Liver (tissue), 8 donors: ENCODE measurements at regions not wholly inside any gene's neighbourhood (a gene's known extent, or its start where the extent isn't known, plus 50 kb on each side); places are given as distances from the start of the nearest gene placed in this dataset.

Source experiments
- DNase-seq: peaks from one replicate; pipeline ENCODE4 v3.0.0-alpha.2; 2017; ENCODE audit warnings: low spot score
- H3K27ac ChIP-seq, 2 donors: one replicate each; pipeline ENCODE4 v1.7.0; 2013; ENCODE audit warnings: inconsistent platforms in 2 of 2, low read length in 2 of 2, control low read depth in 1 of 2, low read depth in 1 of 2, mild to moderate bottlenecking in 1 of 2
- H3K27me3 ChIP-seq, 4 donors: one replicate each; pipeline versions ENCODE4 v1.6.1 to v1.7.0; 2013; ENCODE audit warnings: low read length in 3 of 4, inconsistent platforms in 1 of 4, mild to moderate bottlenecking in 1 of 4, moderate library complexity in 1 of 4; ENCODE audit not compliant: control insufficient read depth in 4 of 4, insufficient read depth in 4 of 4
- H3K36me3 ChIP-seq, 4 donors: one replicate each; pipeline versions ENCODE4 v1.6.1 to v1.7.0; 2013; ENCODE audit warnings: low read length in 3 of 4, mild to moderate bottlenecking in 3 of 4, low read depth in 1 of 4, moderate library complexity in 1 of 4; ENCODE audit not compliant: control insufficient read depth in 4 of 4, insufficient read depth in 3 of 4
- H3K4me1 ChIP-seq, 4 donors: one replicate each; pipeline versions ENCODE4 v1.6.1 to v1.7.0; 2013; ENCODE audit warnings: low read length in 3 of 4, mild to moderate bottlenecking in 3 of 4, moderate library complexity in 1 of 4; ENCODE audit not compliant: control insufficient read depth in 4 of 4, insufficient read depth in 4 of 4
- H3K4me3 ChIP-seq, 3 donors: one replicate each; pipeline versions ENCODE4 v1.6.1 to v1.7.0; 2013; ENCODE audit warnings: low read length in 3 of 3, control low read depth in 1 of 3, low read depth in 1 of 3, mild to moderate bottlenecking in 1 of 3
- H3K9ac ChIP-seq, 2 donors: one replicate each; pipeline ENCODE4 v1.7.0; 2013; ENCODE audit warnings: low read length in 2 of 2, mild to moderate bottlenecking in 2 of 2, moderate library complexity in 2 of 2, control low read depth in 1 of 2, low read depth in 1 of 2
- H3K9me3 ChIP-seq, 4 donors: one replicate each; pipeline versions ENCODE4 v1.6.1 to v1.7.0; 2013; ENCODE audit warnings: low read length in 3 of 4; ENCODE audit not compliant: control insufficient read depth in 4 of 4
- EGR1 ChIP-seq, 2 donors: IDR thresholded peaks; 2 replicates each; pipeline ENCODE4 v1.6.1; 2016 to 2018; ENCODE audit warnings: antibody characterized with exemption in 2 of 2, low read depth in 2 of 2
- FOXA1 ChIP-seq: IDR thresholded peaks from 2 replicates; pipeline ENCODE4 v1.6.1; 2016; ENCODE audit warnings: antibody characterized with exemption
- FOXA2 ChIP-seq: IDR thresholded peaks from 2 replicates; pipeline ENCODE4 v1.6.1; 2016; ENCODE audit warnings: antibody characterized with exemption
- GABPA ChIP-seq, 2 donors: IDR thresholded peaks in 1 of 2; conservative IDR thresholded peaks in 1 of 2; 2 replicates each; pipeline ENCODE4 v1.6.1; 2016; ENCODE audit warnings: antibody characterized with exemption in 2 of 2, mild to moderate bottlenecking in 1 of 2, moderate library complexity in 1 of 2
- HNF4A ChIP-seq, 2 donors: conservative IDR thresholded peaks; 2 replicates each; pipeline ENCODE4 v1.6.1; 2016; ENCODE audit warnings: antibody characterized with exemption in 2 of 2, mild to moderate bottlenecking in 2 of 2
- HNF4G ChIP-seq: IDR thresholded peaks from 2 replicates; pipeline ENCODE4 v1.6.1; 2016; ENCODE audit warnings: antibody characterized with exemption
- JUND ChIP-seq, 2 donors: IDR thresholded peaks; 2 replicates each; pipeline ENCODE4 v1.6.1; 2016; ENCODE audit warnings: antibody characterized with exemption in 2 of 2
- MAX ChIP-seq: IDR thresholded peaks from 2 replicates; pipeline ENCODE4 v1.6.1; 2016; ENCODE audit warnings: antibody characterized with exemption
- NR2F2 ChIP-seq: IDR thresholded peaks from 2 replicates; pipeline ENCODE4 v1.6.1; 2016; ENCODE audit warnings: antibody characterized with exemption
- RAD21 ChIP-seq, 2 donors: IDR thresholded peaks; 2 replicates each; pipeline ENCODE4 v1.6.1; 2016; ENCODE audit warnings: antibody characterized with exemption in 2 of 2, mild to moderate bottlenecking in 2 of 2
- RXRA ChIP-seq, 2 donors: IDR thresholded peaks; 2 replicates each; pipeline ENCODE4 v1.6.1; 2017 to 2018; ENCODE audit warnings: antibody characterized with exemption in 2 of 2, mild to moderate bottlenecking in 1 of 2
- SP1 ChIP-seq: IDR thresholded peaks from 2 replicates; pipeline ENCODE4 v1.6.1; 2018; ENCODE audit warnings: antibody characterized with exemption, mild to moderate bottlenecking
- TAF1 ChIP-seq: conservative IDR thresholded peaks from 2 replicates; pipeline ENCODE4 v1.6.1; 2016; ENCODE audit warnings: antibody characterized with exemption, mild to moderate bottlenecking
- YY1 ChIP-seq: IDR thresholded peaks from 2 replicates; pipeline ENCODE4 v1.6.1; 2016; ENCODE audit warnings: antibody characterized with exemption, mild to moderate bottlenecking
- ZBTB33 ChIP-seq: IDR thresholded peaks from 2 replicates; pipeline ENCODE4 v1.6.1; 2016; ENCODE audit warnings: antibody characterized with exemption
- WGBS: extraction: QIAGEN DNeasy Blood & Tissue Kit; methylation state at CpG from one replicate; pipeline ENCODE4 v1.1.7; 2013; 5-methylcytosine and 5-hydroxymethylcytosine counted together
- TF ChIP-seq, protein P1 (sequence below): IDR thresholded peaks from 2 replicates; pipeline ENCODE4 v1.6.1; 2016; ENCODE audit warnings: antibody characterized with exemption
- TF ChIP-seq, protein P2 (sequence below): fragments of 150-350 bp; IDR thresholded peaks from 2 replicates; pipeline ENCODE4 v1.5.1; 2017; ENCODE audit warnings: improper control_type of control experiment, low read depth, low read length; ENCODE audit not compliant: missing input control
- TF ChIP-seq, protein P3 (sequence below): IDR thresholded peaks from 2 replicates; pipeline ENCODE4 v1.6.1; 2016; ENCODE audit warnings: antibody characterized with exemption, mild to moderate bottlenecking
- donor health status: healthy.
- donor health status: healthy.
- donor health status: healthy.
- donor health status: healthy.
- donor health status: healthy.

- no peak overlapping the region for H3K27ac ChIP-seq
- no peak for DNase-seq
- TF ChIP-seq MAX = no peak
- TF ChIP-seq RAD21 (IDR thresholded peaks at IDR 0.05) = no peak
- no peak for TF ChIP-seq TAF1
- TF ChIP-seq EGR1 (IDR thresholded peaks at IDR 0.05; ENCODE audit: low read depth in 2 of 2) = no peak
- TF ChIP-seq, protein P1, sequence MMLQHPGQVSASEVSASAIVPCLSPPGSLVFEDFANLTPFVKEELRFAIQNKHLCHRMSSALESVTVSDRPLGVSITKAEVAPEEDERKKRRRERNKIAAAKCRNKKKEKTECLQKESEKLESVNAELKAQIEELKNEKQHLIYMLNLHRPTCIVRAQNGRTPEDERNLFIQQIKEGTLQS = no peak
- TF ChIP-seq HNF4G = no peak
- TF ChIP-seq, protein P2, sequence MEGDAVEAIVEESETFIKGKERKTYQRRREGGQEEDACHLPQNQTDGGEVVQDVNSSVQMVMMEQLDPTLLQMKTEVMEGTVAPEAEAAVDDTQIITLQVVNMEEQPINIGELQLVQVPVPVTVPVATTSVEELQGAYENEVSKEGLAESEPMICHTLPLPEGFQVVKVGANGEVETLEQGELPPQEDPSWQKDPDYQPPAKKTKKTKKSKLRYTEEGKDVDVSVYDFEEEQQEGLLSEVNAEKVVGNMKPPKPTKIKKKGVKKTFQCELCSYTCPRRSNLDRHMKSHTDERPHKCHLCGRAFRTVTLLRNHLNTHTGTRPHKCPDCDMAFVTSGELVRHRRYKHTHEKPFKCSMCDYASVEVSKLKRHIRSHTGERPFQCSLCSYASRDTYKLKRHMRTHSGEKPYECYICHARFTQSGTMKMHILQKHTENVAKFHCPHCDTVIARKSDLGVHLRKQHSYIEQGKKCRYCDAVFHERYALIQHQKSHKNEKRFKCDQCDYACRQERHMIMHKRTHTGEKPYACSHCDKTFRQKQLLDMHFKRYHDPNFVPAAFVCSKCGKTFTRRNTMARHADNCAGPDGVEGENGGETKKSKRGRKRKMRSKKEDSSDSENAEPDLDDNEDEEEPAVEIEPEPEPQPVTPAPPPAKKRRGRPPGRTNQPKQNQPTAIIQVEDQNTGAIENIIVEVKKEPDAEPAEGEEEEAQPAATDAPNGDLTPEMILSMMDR = no peak
- TF ChIP-seq, protein P3, sequence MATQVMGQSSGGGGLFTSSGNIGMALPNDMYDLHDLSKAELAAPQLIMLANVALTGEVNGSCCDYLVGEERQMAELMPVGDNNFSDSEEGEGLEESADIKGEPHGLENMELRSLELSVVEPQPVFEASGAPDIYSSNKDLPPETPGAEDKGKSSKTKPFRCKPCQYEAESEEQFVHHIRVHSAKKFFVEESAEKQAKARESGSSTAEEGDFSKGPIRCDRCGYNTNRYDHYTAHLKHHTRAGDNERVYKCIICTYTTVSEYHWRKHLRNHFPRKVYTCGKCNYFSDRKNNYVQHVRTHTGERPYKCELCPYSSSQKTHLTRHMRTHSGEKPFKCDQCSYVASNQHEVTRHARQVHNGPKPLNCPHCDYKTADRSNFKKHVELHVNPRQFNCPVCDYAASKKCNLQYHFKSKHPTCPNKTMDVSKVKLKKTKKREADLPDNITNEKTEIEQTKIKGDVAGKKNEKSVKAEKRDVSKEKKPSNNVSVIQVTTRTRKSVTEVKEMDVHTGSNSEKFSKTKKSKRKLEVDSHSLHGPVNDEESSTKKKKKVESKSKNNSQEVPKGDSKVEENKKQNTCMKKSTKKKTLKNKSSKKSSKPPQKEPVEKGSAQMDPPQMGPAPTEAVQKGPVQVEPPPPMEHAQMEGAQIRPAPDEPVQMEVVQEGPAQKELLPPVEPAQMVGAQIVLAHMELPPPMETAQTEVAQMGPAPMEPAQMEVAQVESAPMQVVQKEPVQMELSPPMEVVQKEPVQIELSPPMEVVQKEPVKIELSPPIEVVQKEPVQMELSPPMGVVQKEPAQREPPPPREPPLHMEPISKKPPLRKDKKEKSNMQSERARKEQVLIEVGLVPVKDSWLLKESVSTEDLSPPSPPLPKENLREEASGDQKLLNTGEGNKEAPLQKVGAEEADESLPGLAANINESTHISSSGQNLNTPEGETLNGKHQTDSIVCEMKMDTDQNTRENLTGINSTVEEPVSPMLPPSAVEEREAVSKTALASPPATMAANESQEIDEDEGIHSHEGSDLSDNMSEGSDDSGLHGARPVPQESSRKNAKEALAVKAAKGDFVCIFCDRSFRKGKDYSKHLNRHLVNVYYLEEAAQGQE = no peak
- no peak for TF ChIP-seq FOXA1
- TF ChIP-seq SP1 = no peak
- no peak for TF ChIP-seq JUND (IDR thresholded peaks at IDR 0.05)
- no peak for TF ChIP-seq FOXA2
- no peak for TF ChIP-seq HNF4A (conservative IDR thresholded peaks at IDR 0.05)
- TF ChIP-seq ZBTB33 = no peak
- no peak for TF ChIP-seq YY1
- no peak for TF ChIP-seq GABPA (IDR thresholded peaks at IDR 0.05 in 1 of 2, conservative IDR thresholded peaks at IDR 0.05 in 1 of 2)
- no peak for TF ChIP-seq RXRA (IDR thresholded peaks at IDR 0.05)
- TF ChIP-seq NR2F2 = no peak
- H3K4me1 ChIP-seq = no peaks in the 10 kb centered on the region
- no peak overlapping the region for H3K9ac ChIP-seq
- no peak overlapping the region for H3K4me3 ChIP-seq
- H3K27me3 ChIP-seq = no peaks in the 10 kb centered on the region
- H3K9me3 ChIP-seq = peaks cover 6 to 19% (median 12%) of the 10 kb centered on the region in 4 donors
- H3K36me3 ChIP-seq = no peaks in the 10 kb centered on the region
Observed at GRCh38 chr7:88548399-88548798, 211.1 kb upstream of the ZNF804B start.

GRCh38 chr7:88546808-88547207 lies 212.7 kb upstream of the ZNF804B start:
- Histone ChIP-seq H3K9ac (no peak overlapping the region), H3K4me3 (no peak overlapping the region), H3K27ac (no peak overlapping the region), H3K27me3 (no peaks in the 10 kb centered on the region), H3K9me3 (peaks cover 6 to 19% (median 12%) of the 10 kb centered on the region in 4 donors), H3K36me3 (no peaks in the 10 kb centered on the region), H3K4me1 (no peaks in the 10 kb centered on the region)
- TF ChIP-seq MAX = no peak
- TF ChIP-seq FOXA1 = no peak
- TF ChIP-seq, protein P2 = peak; percentile 32
- TF ChIP-seq RAD21 (IDR thresholded peaks at IDR 0.05) = peak; percentile 63 to 70
- TF ChIP-seq, protein P1 = no peak
- TF ChIP-seq ZBTB33 = no peak
- DNase-seq = no peak
- WGBS = 34% methylated on average over 2 of the region's 2 CpGs
